ENCODE measurements at regions not wholly inside any gene's neighbourhood (a gene's known extent, or its start where the extent isn't known, plus 50 kb on each side); places are given as distances from the start of the nearest gene placed in this dataset.
A peak's percentile ranks its signal among the peaks of the same experiment; 100 is the strongest.
"Not testable (repeated sequence)": the region's sequence is repeated elsewhere in the genome, so short reads cannot be mapped to it uniquely, and the experiment has no call there.

DNA sequence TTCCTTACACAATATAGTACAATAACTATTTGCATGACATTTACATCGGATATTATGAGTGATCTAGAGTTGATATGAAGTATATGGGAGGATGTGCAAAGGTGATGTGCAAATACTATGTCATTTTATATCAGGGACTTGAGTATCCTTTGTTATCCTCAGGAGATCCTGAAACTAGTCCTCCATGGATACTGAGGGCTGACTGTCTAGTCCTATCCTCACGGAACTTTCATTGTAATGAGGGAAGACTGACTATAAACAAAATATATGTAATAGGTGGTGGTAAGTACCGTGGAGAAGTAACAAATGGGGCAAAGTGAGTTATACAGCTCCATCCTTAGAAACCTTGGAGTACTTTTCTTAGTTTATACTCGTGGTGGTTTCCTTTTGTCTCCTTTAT lies 1373.1 kb downstream of the CDH12 start:
- H3K27me3 ChIP-seq (replicated peaks; ENCODE audit: insufficient read depth); H3K36me3 ChIP-seq (ENCODE audit: low read depth); H3K9me3 ChIP-seq (ENCODE audit: low read depth); H3K9ac ChIP-seq; H3K9me2 ChIP-seq (ENCODE audit: insufficient read depth); H3K4me2 ChIP-seq (ENCODE audit: unreplicated experiment); DNase-seq; H2AFZ ChIP-seq; in situ Hi-C loops (cut with MboI); H3K4me3 ChIP-seq; H4K20me1 ChIP-seq (ENCODE audit: insufficient read depth); H3K4me1 ChIP-seq (ENCODE audit: insufficient read depth); H3K27ac ChIP-seq; H3K79me2 ChIP-seq (ENCODE audit: insufficient read depth); H3F3A ChIP-seq (ENCODE audit: insufficient read depth): not testable (repeated sequence)
- 95 to 96% methylated on average over 4 of the region's 4 CpGs for WGBS, 2 experiments (ENCODE audit: low coverage in 1 of 2, low lambda C conversion rate in 2 of 2, missing lambda C conversion rate in 2 of 2)

DNA sequence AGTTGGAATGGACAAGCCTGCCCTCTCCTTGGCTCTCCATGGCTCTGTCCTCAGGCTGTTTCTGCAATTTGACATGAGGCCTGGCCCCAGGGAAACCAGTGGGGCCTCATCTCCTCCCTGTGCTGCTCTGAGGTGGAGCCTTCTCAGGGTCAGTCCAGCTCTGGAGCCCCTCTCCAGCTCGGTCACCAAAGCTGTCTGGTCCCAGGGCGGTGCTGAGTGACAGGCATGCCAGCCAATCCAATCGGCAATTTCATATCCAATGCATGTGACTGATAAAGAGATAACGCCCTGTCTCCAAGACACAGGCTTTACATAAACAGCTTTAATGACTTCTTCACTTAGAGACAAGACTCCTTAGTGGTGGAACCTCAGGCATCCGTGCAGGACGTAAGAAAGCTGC lies 1379.2 kb downstream of the CDH12 start:
- H3K36me3 ChIP-seq (ENCODE audit: low read depth); H3K27me3 ChIP-seq (replicated peaks; ENCODE audit: insufficient read depth); H3F3A ChIP-seq (ENCODE audit: insufficient read depth); H3K4me1 ChIP-seq (ENCODE audit: insufficient read depth); DNase-seq; H4K20me1 ChIP-seq (ENCODE audit: insufficient read depth); H3K4me3 ChIP-seq; in situ Hi-C loops (cut with MboI); H2AFZ ChIP-seq; H3K9ac ChIP-seq; H3K9me2 ChIP-seq (ENCODE audit: insufficient read depth); H3K27ac ChIP-seq; H3K9me3 ChIP-seq (ENCODE audit: low read depth); H3K4me2 ChIP-seq (ENCODE audit: unreplicated experiment); H3K79me2 ChIP-seq (ENCODE audit: insufficient read depth): not testable (repeated sequence)
- WGBS, 2 experiments (ENCODE audit: low coverage in 1 of 2, low lambda C conversion rate in 2 of 2, missing lambda C conversion rate in 2 of 2) = 90 to 91% methylated on average over 6 of the region's 6 CpGs

GRCh38 chr5:21473436-21473835 lies 1379.7 kb downstream of the CDH12 start:
- H3K4me1 ChIP-seq (ENCODE audit: insufficient read depth); H3K27me3 ChIP-seq (replicated peaks; ENCODE audit: insufficient read depth); H3K4me2 ChIP-seq (ENCODE audit: unreplicated experiment); H3K36me3 ChIP-seq (ENCODE audit: low read depth); H2AFZ ChIP-seq; in situ Hi-C loops (cut with MboI); H3K79me2 ChIP-seq (ENCODE audit: insufficient read depth); H3K4me3 ChIP-seq; DNase-seq; H3K9me2 ChIP-seq (ENCODE audit: insufficient read depth); H3F3A ChIP-seq (ENCODE audit: insufficient read depth); H4K20me1 ChIP-seq (ENCODE audit: insufficient read depth); H3K27ac ChIP-seq; H3K9me3 ChIP-seq (ENCODE audit: low read depth); H3K9ac ChIP-seq: not testable (repeated sequence)
- 98% methylated on average over 13 of the region's 13 CpGs for WGBS, 2 experiments (ENCODE audit: low coverage in 1 of 2, low lambda C conversion rate in 2 of 2, missing lambda C conversion rate in 2 of 2)

- DNase-seq; H3K27me3 ChIP-seq (replicated peaks; ENCODE audit: insufficient read depth); H3K4me2 ChIP-seq (ENCODE audit: unreplicated experiment); H3K27ac ChIP-seq; H3K9ac ChIP-seq; H2AFZ ChIP-seq; H3K4me1 ChIP-seq (ENCODE audit: insufficient read depth); H3K9me3 ChIP-seq (ENCODE audit: low read depth); H3F3A ChIP-seq (ENCODE audit: insufficient read depth); H3K9me2 ChIP-seq (ENCODE audit: insufficient read depth); in situ Hi-C loops (cut with MboI); H3K79me2 ChIP-seq (ENCODE audit: insufficient read depth); H3K4me3 ChIP-seq; H3K36me3 ChIP-seq (ENCODE audit: low read depth); H4K20me1 ChIP-seq (ENCODE audit: insufficient read depth): not testable (repeated sequence)
- 95 to 97% methylated on average over 3 of the region's 3 CpGs for WGBS, 2 experiments (ENCODE audit: low coverage in 1 of 2, low lambda C conversion rate in 2 of 2, missing lambda C conversion rate in 2 of 2)
These were observed 1381.5 kb downstream of the CDH12 start for GRCh38 chr5:21471691-21472090.

DNA sequence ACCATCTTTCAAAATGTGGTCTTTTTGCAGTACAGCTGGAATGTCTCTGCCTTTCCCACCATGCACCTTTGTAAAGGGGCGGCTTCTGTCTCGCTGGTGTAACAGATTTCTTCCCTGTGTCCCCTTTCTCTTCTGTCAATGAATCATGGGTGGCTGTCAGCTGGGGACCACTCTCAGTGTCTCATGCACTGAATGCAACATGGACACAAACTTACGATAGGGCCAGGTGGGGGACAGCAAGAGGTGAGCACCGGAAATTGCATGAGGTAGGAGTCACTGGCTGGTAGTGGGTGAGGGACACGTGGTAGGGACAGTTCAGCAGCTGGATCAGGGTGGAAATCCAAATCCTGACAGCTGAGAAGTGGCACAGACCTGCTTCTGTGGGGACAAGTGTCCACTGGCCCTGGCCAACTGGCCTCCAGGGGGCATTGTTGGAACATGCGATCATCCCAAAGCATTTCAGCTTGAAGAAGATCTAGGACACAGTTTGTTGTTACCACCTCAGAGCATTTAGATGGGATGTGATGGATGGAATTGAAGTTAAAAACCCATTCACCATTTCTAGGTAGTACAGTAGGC lies 1383.5 kb downstream of the CDH12 start:
- H3K4me1 ChIP-seq (ENCODE audit: insufficient read depth); H3K4me3 ChIP-seq; H3F3A ChIP-seq (ENCODE audit: insufficient read depth); H3K27ac ChIP-seq; H3K9me3 ChIP-seq (ENCODE audit: low read depth); H3K4me2 ChIP-seq (ENCODE audit: unreplicated experiment); H3K9ac ChIP-seq; H2AFZ ChIP-seq; H3K9me2 ChIP-seq (ENCODE audit: insufficient read depth); H3K36me3 ChIP-seq (ENCODE audit: low read depth); in situ Hi-C loops (cut with MboI); H4K20me1 ChIP-seq (ENCODE audit: insufficient read depth); H3K79me2 ChIP-seq (ENCODE audit: insufficient read depth); H3K27me3 ChIP-seq (replicated peaks; ENCODE audit: insufficient read depth): not testable (repeated sequence)
- DNase-seq = peak; percentile 39
- 90 to 93% methylated on average over 6 of the region's 6 CpGs for WGBS, 2 experiments (ENCODE audit: low coverage in 1 of 2, low lambda C conversion rate in 2 of 2, missing lambda C conversion rate in 2 of 2)

- H3K9me2 ChIP-seq (ENCODE audit: insufficient read depth); H3K27ac ChIP-seq; H4K20me1 ChIP-seq (ENCODE audit: insufficient read depth); H3K9me3 ChIP-seq (ENCODE audit: low read depth); H3F3A ChIP-seq (ENCODE audit: insufficient read depth); H3K4me2 ChIP-seq (ENCODE audit: unreplicated experiment); H3K9ac ChIP-seq; in situ Hi-C loops (cut with MboI); DNase-seq; H3K4me1 ChIP-seq (ENCODE audit: insufficient read depth); H2AFZ ChIP-seq; H3K27me3 ChIP-seq (replicated peaks; ENCODE audit: insufficient read depth); H3K36me3 ChIP-seq (ENCODE audit: low read depth); H3K4me3 ChIP-seq; H3K79me2 ChIP-seq (ENCODE audit: insufficient read depth): not testable (repeated sequence)
- 88 to 96% methylated on average over 2 to 4 of the region's 5 CpGs for WGBS, 2 experiments (ENCODE audit: low coverage in 1 of 2, low lambda C conversion rate in 2 of 2, missing lambda C conversion rate in 2 of 2)
These were observed 1385.6 kb downstream of the CDH12 start for GRCh38 chr5:21467544-21467943.

DNA sequence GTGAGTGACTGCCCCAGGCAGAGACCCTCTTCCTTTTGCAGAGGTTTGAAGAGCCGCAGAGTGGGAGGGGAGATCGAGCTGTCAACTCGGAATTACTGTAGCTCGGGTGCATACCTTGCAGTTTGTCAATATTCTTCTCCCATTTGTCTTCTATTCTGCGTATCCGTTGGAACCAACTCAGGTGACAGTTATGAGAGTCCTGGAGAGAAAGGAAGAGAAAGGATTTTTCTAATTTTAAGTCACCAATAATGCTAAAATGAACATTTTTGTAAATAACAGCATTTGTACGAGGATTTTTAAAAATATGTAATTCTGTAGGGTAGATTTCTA lies 1393.4 kb downstream of the CDH12 start:
- H3K27me3 ChIP-seq (replicated peaks; ENCODE audit: insufficient read depth); H3K4me1 ChIP-seq (ENCODE audit: insufficient read depth); H4K20me1 ChIP-seq (ENCODE audit: insufficient read depth); H3K36me3 ChIP-seq (ENCODE audit: low read depth); in situ Hi-C loops (cut with MboI); H3K79me2 ChIP-seq (ENCODE audit: insufficient read depth); H3K9me3 ChIP-seq (ENCODE audit: low read depth); DNase-seq; H3F3A ChIP-seq (ENCODE audit: insufficient read depth); H3K9me2 ChIP-seq (ENCODE audit: insufficient read depth): not testable (repeated sequence)
- Histone ChIP-seq H3K4me3 (peak overlapping the region; percentile 80), H3K9ac (peak overlapping the region; percentile 83), H2AFZ (peak overlapping the region; percentile 85), H3K27ac (peak overlapping the region; percentile 45), H3K4me2 (ENCODE audit: unreplicated experiment) (peak overlapping the region; percentile 93)
- WGBS, 2 experiments (ENCODE audit: low coverage in 1 of 2, low lambda C conversion rate in 2 of 2, missing lambda C conversion rate in 2 of 2) = 0% methylated on average over 3 to 4 of the region's 7 CpGs
